ENCODE measurements at regions not wholly inside any gene's neighbourhood (a gene's known extent, or its start where the extent isn't known, plus 50 kb on each side); places are given as distances from the start of the nearest gene placed in this dataset.

DNA sequence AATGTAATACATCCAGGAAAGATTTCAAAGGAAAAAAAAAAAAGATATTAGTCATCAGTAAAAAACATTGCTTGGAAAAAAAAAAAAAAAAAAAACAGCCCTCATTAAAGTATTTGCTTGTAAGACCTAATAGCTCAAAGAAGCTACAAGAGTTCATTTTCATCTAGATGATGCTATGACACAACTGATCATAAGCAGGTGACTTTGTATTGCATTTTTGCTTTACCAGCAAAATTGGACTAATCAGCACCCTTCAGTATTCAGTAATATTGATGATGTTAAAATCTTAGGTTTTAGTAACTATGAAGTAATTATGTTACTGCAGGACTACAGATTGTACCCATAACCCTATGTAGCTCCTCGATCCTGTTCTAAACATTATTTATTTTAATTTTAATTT, 214.7 kb upstream of the CADM2 start:
- Histone ChIP-seq H3K36me3 (no peaks in the 10 kb centered on the region), H3K9me3 (no peaks in the 10 kb centered on the region), H3K4me1 (no peaks in the 10 kb centered on the region), H3K27ac (no peak overlapping the region), H3K27me3 (no peaks in the 10 kb centered on the region), H3K4me3 (no peak overlapping the region)
- whole genome bisulfite sequencing, 2 donors, result 83 to 90% methylated on average over 1 of the region's 1 CpG
- intact Hi-C loops (cut with DNase I), result no loop called here
- no peak for DNase-seq
- TF ChIP-seq POLR2A (IDR thresholded peaks at IDR 0.05) (no peak), POLR2AphosphoS5 (IDR thresholded peaks at IDR 0.05) (no peak), EP300 (IDR thresholded peaks at IDR 0.05) (no peak)
- TF ChIP-seq, protein P1, sequence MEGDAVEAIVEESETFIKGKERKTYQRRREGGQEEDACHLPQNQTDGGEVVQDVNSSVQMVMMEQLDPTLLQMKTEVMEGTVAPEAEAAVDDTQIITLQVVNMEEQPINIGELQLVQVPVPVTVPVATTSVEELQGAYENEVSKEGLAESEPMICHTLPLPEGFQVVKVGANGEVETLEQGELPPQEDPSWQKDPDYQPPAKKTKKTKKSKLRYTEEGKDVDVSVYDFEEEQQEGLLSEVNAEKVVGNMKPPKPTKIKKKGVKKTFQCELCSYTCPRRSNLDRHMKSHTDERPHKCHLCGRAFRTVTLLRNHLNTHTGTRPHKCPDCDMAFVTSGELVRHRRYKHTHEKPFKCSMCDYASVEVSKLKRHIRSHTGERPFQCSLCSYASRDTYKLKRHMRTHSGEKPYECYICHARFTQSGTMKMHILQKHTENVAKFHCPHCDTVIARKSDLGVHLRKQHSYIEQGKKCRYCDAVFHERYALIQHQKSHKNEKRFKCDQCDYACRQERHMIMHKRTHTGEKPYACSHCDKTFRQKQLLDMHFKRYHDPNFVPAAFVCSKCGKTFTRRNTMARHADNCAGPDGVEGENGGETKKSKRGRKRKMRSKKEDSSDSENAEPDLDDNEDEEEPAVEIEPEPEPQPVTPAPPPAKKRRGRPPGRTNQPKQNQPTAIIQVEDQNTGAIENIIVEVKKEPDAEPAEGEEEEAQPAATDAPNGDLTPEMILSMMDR (IDR thresholded peaks at IDR 0.05), result no peak

DNA sequence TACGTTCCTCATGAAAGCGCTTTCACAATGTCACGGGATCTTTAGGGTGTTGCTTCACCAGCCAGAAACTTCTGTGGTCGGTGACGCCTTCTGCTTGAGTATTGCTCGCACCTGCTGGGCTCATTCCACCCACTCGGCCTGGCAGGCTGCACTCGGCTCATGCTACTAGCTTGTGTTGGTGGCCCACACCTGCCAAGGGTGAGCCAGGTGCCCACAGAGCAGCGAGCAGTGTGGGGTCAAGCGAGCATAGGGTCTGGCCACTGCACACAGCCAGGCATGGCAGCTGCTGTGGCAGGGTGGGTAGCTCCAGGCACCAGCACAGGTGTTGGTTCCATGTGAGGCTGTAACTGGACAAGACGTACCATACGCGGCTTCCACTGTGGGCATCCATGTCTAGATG, 202.9 kb upstream of the CADM2 start:
- Histone ChIP-seq H3K36me3 (no peaks in the 10 kb centered on the region), H3K4me3 (no peak overlapping the region), H3K4me1 (no peaks in the 10 kb centered on the region), H3K27me3 (no peaks in the 10 kb centered on the region), H3K9me3 (no peaks in the 10 kb centered on the region), H3K27ac (no peak overlapping the region)
- no peak for DNase-seq
- no peak for TF ChIP-seq EP300 (IDR thresholded peaks at IDR 0.05)
- TF ChIP-seq, protein P1 (IDR thresholded peaks at IDR 0.05), result no peak
- TF ChIP-seq POLR2A (IDR thresholded peaks at IDR 0.05), result no peak
- TF ChIP-seq POLR2AphosphoS5 (IDR thresholded peaks at IDR 0.05), result no peak
- intact Hi-C loops (cut with DNase I), result no loop called here
- WGBS, 2 donors, result 92% methylated on average over 13 of the region's 13 CpGs

DNA sequence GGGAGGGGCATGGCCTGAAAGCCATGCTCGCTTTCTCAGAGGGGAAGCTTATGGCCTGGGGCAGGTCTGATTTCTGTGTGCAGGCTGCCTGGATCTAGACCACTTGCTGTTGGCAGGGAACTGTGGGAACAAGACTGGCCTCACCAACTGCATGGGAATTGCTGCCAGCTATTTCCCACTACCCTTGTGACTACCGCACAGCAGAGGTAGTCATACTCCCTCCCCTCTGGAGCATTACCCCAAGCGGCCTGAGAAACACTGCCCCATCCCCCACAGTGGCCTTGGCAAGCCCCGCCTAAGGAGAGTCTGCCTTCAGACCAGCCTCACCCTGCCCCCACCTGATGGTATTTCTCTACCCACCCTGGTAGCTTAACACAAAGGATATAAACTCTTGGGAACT, 199.4 kb upstream of the CADM2 start:
- no peaks in the 10 kb centered on the region for H3K36me3 ChIP-seq
- no peak overlapping the region for H3K27ac ChIP-seq
- TF ChIP-seq, protein P1 (IDR thresholded peaks at IDR 0.05), result no peak
- TF ChIP-seq POLR2AphosphoS5 (IDR thresholded peaks at IDR 0.05) (no peak), POLR2A (IDR thresholded peaks at IDR 0.05) (no peak), EP300 (IDR thresholded peaks at IDR 0.05) (no peak)
- intact Hi-C loops (cut with DNase I), result no loop called here
- H3K4me1 ChIP-seq, result no peaks in the 10 kb centered on the region
- WGBS, 2 donors, result 68 to 77% methylated on average over 4 of the region's 4 CpGs
- H3K4me3 ChIP-seq, result no peak overlapping the region
- H3K9me3 ChIP-seq, result no peaks in the 10 kb centered on the region
- DNase-seq, result no peak
- no peaks in the 10 kb centered on the region for H3K27me3 ChIP-seq

DNA sequence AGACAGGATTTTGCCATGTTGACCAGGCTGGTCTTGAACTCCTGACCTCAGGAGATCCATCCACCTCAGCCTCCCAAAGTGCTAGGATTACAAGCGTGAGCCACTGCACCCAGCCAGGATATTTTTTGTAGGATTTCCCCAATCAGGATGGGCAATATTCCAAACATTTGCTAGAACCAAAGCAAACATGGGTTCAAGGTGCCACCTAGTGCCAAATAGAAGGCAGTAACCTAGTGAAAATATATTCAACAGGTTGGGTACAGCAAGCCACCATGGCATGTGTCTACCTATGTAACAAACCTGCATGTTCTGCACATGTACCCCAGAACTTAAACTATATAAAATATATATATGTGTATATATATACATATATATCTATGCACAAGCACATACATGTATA, 185.9 kb upstream of the CADM2 start:
- Histone ChIP-seq H3K4me1 (no peaks in the 10 kb centered on the region), H3K4me3 (no peak overlapping the region), H3K27ac (no peak overlapping the region), H3K9me3 (peaks cover 0 to 4% (median 0%) of the 10 kb centered on the region in 4 donors), H3K27me3 (no peaks in the 10 kb centered on the region), H3K36me3 (no peaks in the 10 kb centered on the region)
- intact Hi-C loops (cut with DNase I), result no loop called here
- TF ChIP-seq POLR2AphosphoS5 (IDR thresholded peaks at IDR 0.05) (no peak), POLR2A (IDR thresholded peaks at IDR 0.05) (no peak), EP300 (IDR thresholded peaks at IDR 0.05) (no peak)
- TF ChIP-seq, protein P1 (IDR thresholded peaks at IDR 0.05), result no peak
- no peak for DNase-seq
- 67 to 83% methylated on average over 1 of the region's 1 CpG for WGBS, 2 donors

DNA sequence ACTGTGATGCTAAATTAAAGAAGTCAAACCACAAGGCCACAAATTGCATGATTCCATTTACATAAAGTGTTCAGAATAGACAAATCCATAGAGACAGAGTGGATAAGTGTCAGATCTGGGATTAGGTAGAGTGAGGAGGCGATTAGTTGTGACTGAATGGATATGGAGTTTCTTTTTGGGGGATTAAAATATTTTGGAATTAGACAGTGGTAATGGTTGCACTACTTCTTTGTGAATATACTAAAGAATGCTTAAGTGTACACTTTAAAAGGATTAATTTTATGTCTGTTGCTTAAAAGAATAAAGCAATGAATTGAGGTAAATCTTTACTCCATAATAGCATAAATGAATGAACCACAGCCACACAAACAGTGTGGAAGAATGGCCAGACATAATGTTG, 175.5 kb upstream of the CADM2 start:
- Histone ChIP-seq H3K27me3 (no peaks in the 10 kb centered on the region), H3K4me3 (no peak overlapping the region), H3K9me3 (peaks cover 0 to 3% (median 0%) of the 10 kb centered on the region in 4 donors), H3K36me3 (no peaks in the 10 kb centered on the region), H3K4me1 (no peaks in the 10 kb centered on the region), H3K27ac (no peak overlapping the region)
- 85 to 87% methylated on average over 1 of the region's 1 CpG for WGBS, 2 donors
- DNase-seq, result no peak
- intact Hi-C loops (cut with DNase I), result no loop called here
- no peak for TF ChIP-seq POLR2A (IDR thresholded peaks at IDR 0.05)
- TF ChIP-seq, protein P1 (IDR thresholded peaks at IDR 0.05), result no peak
- TF ChIP-seq EP300 (IDR thresholded peaks at IDR 0.05), result no peak

All from sigmoid colon (tissue), 6 donors.